GM12873 (cell line): ENCODE measurements at regions not wholly inside any gene's neighbourhood (a gene's known extent, or its start where the extent isn't known, plus 50 kb on each side); places are given as distances from the start of the nearest gene placed in this dataset.

Experiments
- CTCF ChIP-seq: IDR thresholded peaks from 2 replicates; pipeline ENCODE4 v1.5.1; 2012; ENCODE audit warnings: low read depth, mild to moderate bottlenecking, moderate library complexity, low read length, control low read depth; ENCODE audit not compliant: insufficient read depth; ENCODE audit errors: missing control alignments

- TF ChIP-seq CTCF, result no peak
Observed at GRCh38 chr4:33512397-33512796, 2731.9 kb downstream of the ARAP2 start.

GRCh38 chr4:33518856-33519255 lies 2725.5 kb downstream of the ARAP2 start:
- no peak for TF ChIP-seq CTCF

- no peak for TF ChIP-seq CTCF
Observed at GRCh38 chr4:33532821-33533220, 2711.5 kb downstream of the ARAP2 start.

GRCh38 chr4:33536898-33537297 lies 2707.4 kb downstream of the ARAP2 start:
- TF ChIP-seq CTCF, result no peak

GRCh38 chr4:33537527-33537926 lies 2706.8 kb downstream of the ARAP2 start:
- TF ChIP-seq CTCF, result no peak

GRCh38 chr4:33543941-33544450 lies 2700.3 kb downstream of the ARAP2 start:
- no peak for TF ChIP-seq CTCF

GRCh38 chr4:33551244-33551643 lies 2693.1 kb downstream of the ARAP2 start:
- no peak for TF ChIP-seq CTCF
